ENCODE measurements at regions not wholly inside any gene's neighbourhood (a gene's known extent, or its start where the extent isn't known, plus 50 kb on each side); places are given as distances from the start of the nearest gene placed in this dataset.

- Histone ChIP-seq H3K4me3 (no peak overlapping the region), H3K4me1 (no peaks in the 10 kb centered on the region), H3K27me3 (no peaks in the 10 kb centered on the region), H3K36me3 (no peaks in the 10 kb centered on the region), H3K27ac (no peak overlapping the region), H3K9me3 (no peaks in the 10 kb centered on the region)
- WGBS, 2 donors (ENCODE audit: low coverage in 1 of 2), result 67 to 70% methylated on average over 4 of the region's 4 CpGs
- no peak for ATAC-seq
- TF ChIP-seq POLR2A (IDR thresholded peaks at IDR 0.05), result no peak
Measured at GRCh38 chr13:64993514-64994164, 2236.5 kb downstream of the PCDH9 start.

- Histone ChIP-seq H3K9me3 (no peaks in the 10 kb centered on the region), H3K27ac (no peak overlapping the region), H3K36me3 (no peaks in the 10 kb centered on the region), H3K4me3 (no peak overlapping the region), H3K27me3 (no peaks in the 10 kb centered on the region), H3K4me1 (no peaks in the 10 kb centered on the region)
- 0 to 95% methylated on average over 1 to 2 of the region's 2 CpGs for WGBS, 2 donors (ENCODE audit: low coverage in 1 of 2)
- no peak for ATAC-seq
- TF ChIP-seq POLR2A (IDR thresholded peaks at IDR 0.05) (no peak), POLR2AphosphoS5 (IDR thresholded peaks at IDR 0.05) (no peak), CTCF (IDR thresholded peaks at IDR 0.05) (no peak), EP300 (IDR thresholded peaks at IDR 0.05) (no peak)
Measured at GRCh38 chr13:64992314-64992713, 2237.8 kb downstream of the PCDH9 start.

GRCh38 chr13:64985075-64985474 lies 2245.1 kb downstream of the PCDH9 start:
- no peak for ATAC-seq
- Histone ChIP-seq H3K4me3 (no peak overlapping the region), H3K27me3 (no peaks in the 10 kb centered on the region), H3K36me3 (no peaks in the 10 kb centered on the region), H3K27ac (no peak overlapping the region), H3K9me3 (no peaks in the 10 kb centered on the region), H3K4me1 (no peaks in the 10 kb centered on the region)
- 54 to 92% methylated on average over 1 to 5 of the region's 5 CpGs for WGBS, 2 donors (ENCODE audit: low coverage in 1 of 2)
- TF ChIP-seq POLR2A (IDR thresholded peaks at IDR 0.05) (no peak), EP300 (IDR thresholded peaks at IDR 0.05) (no peak), POLR2AphosphoS5 (IDR thresholded peaks at IDR 0.05) (no peak), CTCF (IDR thresholded peaks at IDR 0.05) (no peak)

GRCh38 chr13:64962404-64962803 lies 2267.7 kb downstream of the PCDH9 start:
- H3K9me3 ChIP-seq, result no peaks in the 10 kb centered on the region
- no peak overlapping the region for H3K4me3 ChIP-seq
- TF ChIP-seq POLR2A (IDR thresholded peaks at IDR 0.05) (no peak), CTCF (IDR thresholded peaks at IDR 0.05) (no peak), EP300 (IDR thresholded peaks at IDR 0.05) (no peak), POLR2AphosphoS5 (IDR thresholded peaks at IDR 0.05) (no peak)
- no peaks in the 10 kb centered on the region for H3K4me1 ChIP-seq
- no peak overlapping the region for H3K27ac ChIP-seq
- WGBS, 2 donors (ENCODE audit: low coverage in 1 of 2), result 57% methylated on average over 1 of the region's 1 CpG; no CpG with 5 or more reads in 1 of the 2 donors
- H3K36me3 ChIP-seq, result no peaks in the 10 kb centered on the region
- ATAC-seq, result no peak
- H3K27me3 ChIP-seq, result no peaks in the 10 kb centered on the region

- Histone ChIP-seq H3K27ac (no peak overlapping the region), H3K4me1 (no peaks in the 10 kb centered on the region), H3K36me3 (no peaks in the 10 kb centered on the region), H3K4me3 (no peak overlapping the region), H3K9me3 (no peaks in the 10 kb centered on the region), H3K27me3 (no peaks in the 10 kb centered on the region)
- TF ChIP-seq POLR2A (IDR thresholded peaks at IDR 0.05), result no peak
- TF ChIP-seq EP300 (IDR thresholded peaks at IDR 0.05), result no peak
- TF ChIP-seq CTCF (IDR thresholded peaks at IDR 0.05), result no peak
- no peak for TF ChIP-seq POLR2AphosphoS5 (IDR thresholded peaks at IDR 0.05)
- no peak for ATAC-seq
- 95 to 98% methylated on average over 11 to 15 of the region's 15 CpGs for WGBS, 2 donors (ENCODE audit: low coverage in 1 of 2)
Measured at GRCh38 chr13:64959276-64959675, 2270.9 kb downstream of the PCDH9 start.

Data from gastroesophageal sphincter (tissue), 4 donors.